ENCODE measurements at regions not wholly inside any gene's neighbourhood (a gene's known extent, or its start where the extent isn't known, plus 50 kb on each side); places are given as distances from the start of the nearest gene placed in this dataset.

DNA sequence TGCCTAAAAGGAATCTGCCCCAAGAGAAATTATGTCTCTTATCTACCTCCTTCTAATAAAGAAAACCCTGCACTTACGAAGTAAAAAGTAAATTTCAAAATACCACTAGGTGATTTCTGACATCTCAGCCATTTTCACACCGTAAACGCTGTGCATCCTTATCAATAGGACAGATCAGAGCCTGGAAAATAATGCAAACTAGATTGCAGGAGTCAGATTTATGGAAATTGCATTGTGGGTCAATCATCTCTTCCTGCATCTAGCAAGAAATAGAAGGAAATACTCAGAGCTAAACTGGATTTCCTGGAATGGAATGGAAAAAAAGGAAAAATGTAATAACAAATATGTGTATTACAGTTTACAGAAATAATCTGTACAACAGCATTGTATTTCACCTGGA lies 114.3 kb upstream of the PLPPR4 start:
- H3K4me1 ChIP-seq (ENCODE audit: control insufficient read depth, insufficient read depth, low read depth, low read length), result no peaks in the 10 kb centered on the region
- no peak overlapping the region for H3K9ac ChIP-seq (ENCODE audit: low read length)
- no peak overlapping the region for H2BK15ac ChIP-seq (ENCODE audit: low read depth, poor library complexity, severe bottlenecking)
- no peak overlapping the region for H2BK12ac ChIP-seq (ENCODE audit: low read length in 2 of 2)
- no peak overlapping the region for H2AFZ ChIP-seq (ENCODE audit: low read depth, low read length)
- H3K79me1 ChIP-seq (replicated peaks; ENCODE audit: low read length, poor library complexity, severe bottlenecking), result no peaks in the 10 kb centered on the region
- H2BK120ac ChIP-seq (ENCODE audit: low read depth, low read length), result no peak overlapping the region
- no peak overlapping the region for H3K23ac ChIP-seq (ENCODE audit: low read length in 2 of 2)
- no peaks in the 10 kb centered on the region for H3K27me3 ChIP-seq (ENCODE audit: control insufficient read depth in 1 of 2, insufficient read depth in 1 of 2, low read length in 2 of 2)
- no peaks in the 10 kb centered on the region for H3K9me3 ChIP-seq (ENCODE audit: control insufficient read depth, low read length)
- no peak overlapping the region for H4K8ac ChIP-seq (ENCODE audit: low read length)
- WGBS, result 73% methylated on average over 3 of the region's 3 CpGs
- no peak overlapping the region for H2BK5ac ChIP-seq (ENCODE audit: low read depth, low read length, poor library complexity, severe bottlenecking)
- no peak overlapping the region for H3K4ac ChIP-seq (ENCODE audit: low read depth in 1 of 2, low read length in 2 of 2)
- H2AK5ac ChIP-seq (ENCODE audit: low read length, severe bottlenecking), result no peak overlapping the region
- H3K18ac ChIP-seq (ENCODE audit: low read depth in 1 of 2, low read length in 2 of 2), result no peak overlapping the region
- H3K4me3 ChIP-seq (ENCODE audit: insufficient read depth in 1 of 2, low read depth in 1 of 2, low read length in 2 of 2), result no peak overlapping the region
- no peak overlapping the region for H3K4me2 ChIP-seq (ENCODE audit: low read length, poor library complexity, severe bottlenecking)
- no peak overlapping the region for H4K91ac ChIP-seq (ENCODE audit: low read length)
- no peak for DNase-seq
- no peak overlapping the region for H3K27ac ChIP-seq (ENCODE audit: low read length, poor library complexity, severe bottlenecking)
- no peak overlapping the region for H3K14ac ChIP-seq (ENCODE audit: low read length in 2 of 2)
- H3K36me3 ChIP-seq (ENCODE audit: control insufficient read depth in 1 of 2, insufficient read depth in 2 of 2, low read depth in 1 of 2, low read length in 2 of 2), result no peaks in the 10 kb centered on the region

DNA sequence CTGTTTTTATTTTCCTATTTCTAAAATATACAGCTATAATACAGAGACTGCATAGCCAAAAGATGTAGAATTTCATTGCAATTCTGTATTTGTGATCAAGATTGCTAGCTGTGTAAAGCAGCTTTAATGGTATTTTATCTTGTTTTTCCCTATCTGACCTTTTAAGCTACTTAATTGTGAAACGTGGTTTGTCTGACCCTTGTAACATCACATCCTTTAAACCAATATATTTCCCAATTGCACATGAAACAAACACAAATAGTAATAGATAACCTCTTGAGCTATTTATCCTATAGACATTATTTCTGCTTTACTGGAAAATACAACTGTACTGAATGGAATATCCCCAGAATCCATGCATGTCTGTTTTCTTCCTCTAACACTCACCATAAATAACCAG lies 112.2 kb upstream of the PLPPR4 start:
- no peaks in the 10 kb centered on the region for H3K36me3 ChIP-seq (ENCODE audit: control insufficient read depth in 1 of 2, insufficient read depth in 2 of 2, low read depth in 1 of 2, low read length in 2 of 2)
- H3K14ac ChIP-seq (ENCODE audit: low read length in 2 of 2), result no peak overlapping the region
- H3K9me3 ChIP-seq (ENCODE audit: control insufficient read depth, low read length), result no peaks in the 10 kb centered on the region
- no peak overlapping the region for H2BK15ac ChIP-seq (ENCODE audit: low read depth, poor library complexity, severe bottlenecking)
- no peak overlapping the region for H4K8ac ChIP-seq (ENCODE audit: low read length)
- H3K4ac ChIP-seq (ENCODE audit: low read depth in 1 of 2, low read length in 2 of 2), result no peak overlapping the region
- no peak overlapping the region for H3K9ac ChIP-seq (ENCODE audit: low read length)
- H3K4me3 ChIP-seq (ENCODE audit: insufficient read depth in 1 of 2, low read depth in 1 of 2, low read length in 2 of 2), result no peak overlapping the region
- H3K23ac ChIP-seq (ENCODE audit: low read length in 2 of 2), result no peak overlapping the region
- no peak for DNase-seq
- H3K18ac ChIP-seq (ENCODE audit: low read depth in 1 of 2, low read length in 2 of 2), result no peak overlapping the region
- H2AK5ac ChIP-seq (ENCODE audit: low read length, severe bottlenecking), result no peak overlapping the region
- no peak overlapping the region for H2BK5ac ChIP-seq (ENCODE audit: low read depth, low read length, poor library complexity, severe bottlenecking)
- no peaks in the 10 kb centered on the region for H3K4me1 ChIP-seq (ENCODE audit: control insufficient read depth, insufficient read depth, low read depth, low read length)
- H2BK120ac ChIP-seq (ENCODE audit: low read depth, low read length), result no peak overlapping the region
- no peak overlapping the region for H3K27ac ChIP-seq (ENCODE audit: low read length, poor library complexity, severe bottlenecking)
- no peaks in the 10 kb centered on the region for H3K79me1 ChIP-seq (replicated peaks; ENCODE audit: low read length, poor library complexity, severe bottlenecking)
- H4K91ac ChIP-seq (ENCODE audit: low read length), result no peak overlapping the region
- WGBS, result 75% methylated on average over 1 of the region's 1 CpG
- no peaks in the 10 kb centered on the region for H3K27me3 ChIP-seq (ENCODE audit: control insufficient read depth in 1 of 2, insufficient read depth in 1 of 2, low read length in 2 of 2)
- no peak overlapping the region for H3K4me2 ChIP-seq (ENCODE audit: low read length, poor library complexity, severe bottlenecking)
- no peak overlapping the region for H2AFZ ChIP-seq (ENCODE audit: low read depth, low read length)
- H2BK12ac ChIP-seq (ENCODE audit: low read length in 2 of 2), result no peak overlapping the region

DNA sequence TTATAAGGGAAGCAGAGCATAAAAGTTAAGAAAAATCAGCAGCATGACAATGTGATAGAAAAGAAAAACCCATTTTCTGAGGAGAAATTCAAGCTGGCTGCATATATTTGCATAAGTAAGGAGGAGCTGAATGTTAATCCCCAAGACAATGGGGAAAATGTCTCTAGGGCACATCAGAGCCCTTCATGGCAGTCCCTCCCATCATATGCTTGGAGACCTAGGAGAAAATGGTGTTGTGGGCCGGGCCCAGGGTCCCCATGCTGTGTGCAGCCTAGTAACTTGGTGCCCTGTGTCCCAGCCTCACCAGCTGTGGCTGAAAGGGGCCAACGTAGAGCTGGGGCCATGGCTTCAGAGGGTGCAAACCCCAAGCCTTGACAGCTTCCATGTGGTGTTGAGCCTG lies 100.6 kb upstream of the PLPPR4 start:
- 56% methylated on average over 2 of the region's 2 CpGs for WGBS
- H3K14ac ChIP-seq (ENCODE audit: low read length in 2 of 2), result no peak overlapping the region
- H4K91ac ChIP-seq (ENCODE audit: low read length), result no peak overlapping the region
- H3K4me3 ChIP-seq (ENCODE audit: insufficient read depth in 1 of 2, low read depth in 1 of 2, low read length in 2 of 2), result no peak overlapping the region
- H2BK120ac ChIP-seq (ENCODE audit: low read depth, low read length), result no peak overlapping the region
- no peaks in the 10 kb centered on the region for H3K79me1 ChIP-seq (replicated peaks; ENCODE audit: low read length, poor library complexity, severe bottlenecking)
- no peak overlapping the region for H2AFZ ChIP-seq (ENCODE audit: low read depth, low read length)
- DNase-seq, result no peak
- no peak overlapping the region for H3K9ac ChIP-seq (ENCODE audit: low read length)
- H2BK15ac ChIP-seq (ENCODE audit: low read depth, poor library complexity, severe bottlenecking), result no peak overlapping the region
- no peaks in the 10 kb centered on the region for H3K9me3 ChIP-seq (ENCODE audit: control insufficient read depth, low read length)
- no peak overlapping the region for H2BK12ac ChIP-seq (ENCODE audit: low read length in 2 of 2)
- H2BK5ac ChIP-seq (ENCODE audit: low read depth, low read length, poor library complexity, severe bottlenecking), result no peak overlapping the region
- no peak overlapping the region for H2AK5ac ChIP-seq (ENCODE audit: low read length, severe bottlenecking)
- H3K23ac ChIP-seq (ENCODE audit: low read length in 2 of 2), result no peak overlapping the region
- H3K27ac ChIP-seq (ENCODE audit: low read length, poor library complexity, severe bottlenecking), result no peak overlapping the region
- no peak overlapping the region for H3K18ac ChIP-seq (ENCODE audit: low read depth in 1 of 2, low read length in 2 of 2)
- no peaks in the 10 kb centered on the region for H3K36me3 ChIP-seq (ENCODE audit: control insufficient read depth in 1 of 2, insufficient read depth in 2 of 2, low read depth in 1 of 2, low read length in 2 of 2)
- no peak overlapping the region for H3K4ac ChIP-seq (ENCODE audit: low read depth in 1 of 2, low read length in 2 of 2)
- no peaks in the 10 kb centered on the region for H3K27me3 ChIP-seq (ENCODE audit: control insufficient read depth in 1 of 2, insufficient read depth in 1 of 2, low read length in 2 of 2)
- no peak overlapping the region for H4K8ac ChIP-seq (ENCODE audit: low read length)
- H3K4me2 ChIP-seq (ENCODE audit: low read length, poor library complexity, severe bottlenecking), result no peak overlapping the region
- no peaks in the 10 kb centered on the region for H3K4me1 ChIP-seq (ENCODE audit: control insufficient read depth, insufficient read depth, low read depth, low read length)

DNA sequence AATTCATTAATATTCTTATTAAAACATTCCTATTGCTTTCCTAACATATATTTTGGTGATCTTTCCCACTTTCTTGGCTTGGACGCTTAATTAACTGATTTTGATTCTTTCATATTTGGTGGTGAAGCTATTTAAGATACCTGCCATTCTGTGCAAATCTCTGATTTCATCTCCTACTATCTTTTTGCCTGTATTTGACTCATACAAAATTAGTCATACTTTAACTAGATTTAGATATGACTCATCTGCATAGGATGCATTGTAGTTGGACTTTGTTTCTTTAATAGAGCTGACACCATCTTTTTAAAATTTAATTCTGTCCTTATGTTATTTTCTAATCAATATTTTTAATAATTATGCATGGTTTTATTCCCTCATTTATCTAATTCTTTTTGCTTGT lies 93.8 kb upstream of the PLPPR4 start:
- H2AK5ac ChIP-seq (ENCODE audit: low read length, severe bottlenecking), result no peak overlapping the region
- no peak overlapping the region for H2BK12ac ChIP-seq (ENCODE audit: low read length in 2 of 2)
- H3K27me3 ChIP-seq (ENCODE audit: control insufficient read depth in 1 of 2, insufficient read depth in 1 of 2, low read length in 2 of 2), result no peaks in the 10 kb centered on the region
- H3K27ac ChIP-seq (ENCODE audit: low read length, poor library complexity, severe bottlenecking), result no peak overlapping the region
- H4K8ac ChIP-seq (ENCODE audit: low read length), result no peak overlapping the region
- H3K9me3 ChIP-seq (ENCODE audit: control insufficient read depth, low read length), result no peaks in the 10 kb centered on the region
- no peak overlapping the region for H2BK5ac ChIP-seq (ENCODE audit: low read depth, low read length, poor library complexity, severe bottlenecking)
- H3K79me1 ChIP-seq (replicated peaks; ENCODE audit: low read length, poor library complexity, severe bottlenecking), result no peaks in the 10 kb centered on the region
- H3K23ac ChIP-seq (ENCODE audit: low read length in 2 of 2), result no peak overlapping the region
- H2BK15ac ChIP-seq (ENCODE audit: low read depth, poor library complexity, severe bottlenecking), result no peak overlapping the region
- no peak overlapping the region for H2BK120ac ChIP-seq (ENCODE audit: low read depth, low read length)
- no peak overlapping the region for H3K9ac ChIP-seq (ENCODE audit: low read length)
- H3K18ac ChIP-seq (ENCODE audit: low read depth in 1 of 2, low read length in 2 of 2), result no peak overlapping the region
- H2AFZ ChIP-seq (ENCODE audit: low read depth, low read length), result no peak overlapping the region
- no peaks in the 10 kb centered on the region for H3K36me3 ChIP-seq (ENCODE audit: control insufficient read depth in 1 of 2, insufficient read depth in 2 of 2, low read depth in 1 of 2, low read length in 2 of 2)
- no CpG with 5 or more reads among the region's 1 CpG for WGBS
- peak; percentile 6 for DNase-seq
- H4K91ac ChIP-seq (ENCODE audit: low read length), result no peak overlapping the region
- H3K14ac ChIP-seq (ENCODE audit: low read length in 2 of 2), result no peak overlapping the region
- H3K4me3 ChIP-seq (ENCODE audit: insufficient read depth in 1 of 2, low read depth in 1 of 2, low read length in 2 of 2), result no peak overlapping the region
- H3K4me1 ChIP-seq (ENCODE audit: control insufficient read depth, insufficient read depth, low read depth, low read length), result peaks cover 5% of the 10 kb centered on the region
- no peak overlapping the region for H3K4me2 ChIP-seq (ENCODE audit: low read length, poor library complexity, severe bottlenecking)
- no peak overlapping the region for H3K4ac ChIP-seq (ENCODE audit: low read depth in 1 of 2, low read length in 2 of 2)
